GM18907 (cell line): ENCODE measurements at regions not wholly inside any gene's neighbourhood (a gene's known extent, or its start where the extent isn't known, plus 50 kb on each side); places are given as distances from the start of the nearest gene placed in this dataset.
"Not testable (repeated sequence)": the region's sequence is repeated elsewhere in the genome, so short reads cannot be mapped to it uniquely, and the experiment has no call there.

ENCODE experiments used
- ATAC-seq: cut with Tn5 transposase; IDR thresholded peaks from one replicate; pipeline ENCODE4 v1.9.1; 2021; ENCODE audit warnings: mild to moderate bottlenecking, moderate library complexity; ENCODE audit not compliant: unreplicated experiment

DNA sequence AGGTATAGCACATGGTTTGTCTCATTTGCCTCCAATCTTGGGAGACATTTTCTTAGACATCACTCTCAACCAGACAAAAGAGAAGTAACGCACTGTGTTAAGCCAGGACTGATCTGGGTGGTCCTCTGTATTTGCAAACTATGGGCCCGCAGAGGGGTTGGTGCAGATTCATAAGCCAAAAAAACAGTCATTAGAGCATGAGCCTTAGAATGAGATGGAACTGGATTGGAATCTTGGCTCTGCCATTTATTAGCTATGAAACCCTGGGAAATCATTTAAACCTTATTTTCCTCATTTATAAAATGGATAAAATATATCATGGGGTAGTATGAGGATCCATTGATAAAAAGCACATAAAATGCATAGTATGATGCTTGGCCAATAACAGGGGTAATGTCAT is 213.5 kb upstream of the APCDD1 start:
- no peak for ATAC-seq

DNA sequence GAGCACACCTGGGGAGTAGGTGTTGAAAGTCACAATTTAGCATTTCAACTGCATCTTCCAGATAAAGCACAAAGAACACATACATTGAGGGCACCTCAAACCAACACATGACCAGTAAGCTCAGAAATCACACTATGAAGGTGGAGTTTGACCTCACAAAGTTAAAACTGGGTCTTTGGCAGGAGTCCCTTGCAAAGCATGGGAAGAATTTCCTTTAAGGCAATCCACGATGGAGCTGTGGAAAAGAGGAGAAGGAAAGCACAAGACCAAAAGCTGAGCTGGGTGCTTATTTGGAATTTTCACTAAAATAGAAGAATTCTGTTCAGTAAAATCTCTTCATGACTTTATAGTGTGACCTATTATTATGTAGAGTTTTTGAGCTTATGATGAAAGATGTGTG is 212.9 kb upstream of the APCDD1 start:
- ATAC-seq, result no peak

DNA sequence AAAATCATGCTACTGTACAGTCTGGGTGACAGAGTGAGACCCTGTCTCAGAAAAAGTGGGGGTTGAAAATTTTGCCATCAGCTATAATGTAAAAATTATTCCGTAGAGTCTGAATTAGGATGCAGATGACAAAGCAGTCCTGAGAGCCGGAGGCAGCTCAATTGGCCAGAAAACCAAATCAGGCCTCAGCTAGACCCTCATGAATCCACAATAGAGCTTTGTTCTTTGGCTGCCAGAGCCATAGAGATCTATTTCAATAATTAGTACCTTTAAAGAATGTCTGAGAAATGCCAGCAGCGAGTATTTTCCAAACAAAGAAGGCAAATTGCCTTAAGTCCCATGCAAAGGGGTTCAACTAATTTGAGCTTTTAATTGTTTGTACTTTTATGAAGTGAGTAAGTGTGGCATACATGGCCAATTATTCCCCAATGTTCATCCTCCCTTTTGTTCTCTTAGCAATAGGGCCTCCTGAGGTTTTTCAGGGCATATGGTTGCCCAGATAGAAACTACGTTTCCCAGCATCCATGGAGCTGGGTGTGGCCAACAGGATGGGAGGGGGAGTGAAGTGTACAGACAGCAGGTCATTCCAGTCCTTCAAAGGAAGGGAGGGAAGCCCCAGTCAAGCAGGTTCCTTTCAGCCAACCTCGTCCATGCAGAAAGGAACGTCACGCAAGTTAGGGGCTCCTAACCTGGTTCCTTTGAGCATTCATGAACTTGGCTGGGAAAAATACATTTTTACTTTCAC is 211.3 kb upstream of the APCDD1 start:
- no peak for ATAC-seq

DNA sequence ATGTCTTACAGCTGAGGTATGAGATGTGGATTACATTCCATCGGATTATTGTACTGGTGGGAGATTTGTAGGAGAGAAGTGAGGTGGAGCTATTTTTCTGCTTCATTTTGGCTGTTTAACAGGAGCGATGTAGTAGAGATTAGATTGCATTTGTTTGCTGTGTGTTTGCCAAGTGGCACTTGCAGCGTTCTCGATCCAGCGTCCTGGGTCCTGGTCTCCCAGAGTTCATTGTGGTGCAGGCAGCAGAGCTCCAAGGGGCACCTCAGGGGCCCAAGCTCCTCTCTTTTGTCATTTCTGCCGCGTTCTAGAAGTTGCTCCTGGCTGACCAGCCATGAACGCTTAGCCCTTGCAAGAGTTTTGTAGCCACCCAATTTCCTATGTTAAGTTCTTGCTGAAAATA is 210.1 kb upstream of the APCDD1 start:
- ATAC-seq, result no peak

DNA sequence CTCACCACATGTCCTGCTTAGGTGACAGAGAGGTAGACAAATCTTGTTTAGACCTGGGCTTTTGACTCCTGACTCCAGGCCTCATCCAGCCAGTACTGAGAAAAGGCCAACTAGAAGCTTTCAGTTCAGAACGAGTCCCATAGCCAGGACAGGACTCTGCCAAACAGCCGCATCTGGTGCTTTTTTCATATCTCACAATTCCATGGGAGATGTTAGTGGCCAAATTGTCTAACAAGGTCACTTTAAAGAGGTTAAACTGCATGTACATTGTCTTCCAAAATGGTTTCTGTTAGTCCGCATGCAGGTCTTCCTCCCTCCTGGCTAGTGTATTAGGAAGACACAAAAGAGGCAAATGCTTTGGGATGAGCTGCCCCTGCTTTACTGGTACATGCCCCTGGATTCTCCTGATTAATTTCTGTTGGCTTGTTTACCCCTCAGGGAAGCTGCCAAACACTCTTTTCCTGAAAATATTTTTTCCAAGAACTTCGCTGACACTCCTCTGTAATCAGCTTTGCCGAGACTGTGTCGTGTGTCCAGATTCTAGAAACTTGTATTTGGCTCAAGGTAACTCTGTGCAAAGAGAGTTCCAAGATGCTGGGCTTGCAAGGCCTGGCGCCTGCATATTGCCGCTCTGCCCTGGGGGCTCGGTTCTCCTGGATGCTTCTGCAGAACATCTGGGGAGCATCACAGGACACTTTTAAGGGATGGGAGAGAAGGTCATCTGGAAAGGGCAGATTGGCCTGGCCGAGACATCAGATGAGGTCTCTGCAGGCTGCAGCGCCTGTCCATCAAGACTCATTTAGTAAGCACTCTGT is 209.2 kb upstream of the APCDD1 start:
- ATAC-seq, result no peak

GRCh38 chr18:10245846-10246175 is 208.6 kb upstream of the APCDD1 start:
- ATAC-seq, result no peak

DNA sequence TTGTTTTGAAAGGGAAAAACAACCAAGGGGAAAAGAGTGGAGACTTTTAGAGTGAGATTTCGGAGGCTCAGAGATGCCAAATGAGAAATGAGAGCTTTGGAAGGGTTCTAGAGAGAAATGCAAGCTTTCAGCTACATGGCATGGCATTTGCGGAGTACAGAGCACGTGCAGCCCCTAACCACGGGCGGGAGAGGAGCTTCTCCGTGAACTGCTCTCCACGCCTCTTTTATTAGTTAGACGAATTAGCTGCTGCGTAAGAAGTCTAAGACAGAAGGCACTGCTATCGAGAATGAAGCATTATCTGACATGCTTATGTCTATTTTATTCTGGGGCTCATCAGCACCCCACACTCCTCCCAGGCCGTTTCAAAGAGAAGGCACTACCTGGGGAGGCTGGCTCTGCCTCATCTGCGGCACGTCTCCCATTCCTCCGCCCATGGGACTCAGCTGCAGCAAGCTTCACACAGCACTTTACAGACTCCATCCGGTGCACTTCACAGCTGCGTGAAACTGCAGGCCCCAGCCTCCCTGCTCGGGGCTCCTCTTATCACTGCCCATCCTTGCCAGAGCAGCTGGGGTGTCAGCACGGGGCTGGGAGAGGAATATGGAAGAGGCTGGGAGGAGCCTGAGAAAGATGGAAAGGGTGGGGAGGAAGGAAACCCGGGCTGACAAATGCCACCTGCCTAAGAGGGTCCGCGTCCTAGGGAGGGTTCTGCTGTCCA is 207.3 kb upstream of the APCDD1 start:
- ATAC-seq, result no peak

GRCh38 chr18:10247742-10248082 is 206.7 kb upstream of the APCDD1 start:
- ATAC-seq, result no peak

DNA sequence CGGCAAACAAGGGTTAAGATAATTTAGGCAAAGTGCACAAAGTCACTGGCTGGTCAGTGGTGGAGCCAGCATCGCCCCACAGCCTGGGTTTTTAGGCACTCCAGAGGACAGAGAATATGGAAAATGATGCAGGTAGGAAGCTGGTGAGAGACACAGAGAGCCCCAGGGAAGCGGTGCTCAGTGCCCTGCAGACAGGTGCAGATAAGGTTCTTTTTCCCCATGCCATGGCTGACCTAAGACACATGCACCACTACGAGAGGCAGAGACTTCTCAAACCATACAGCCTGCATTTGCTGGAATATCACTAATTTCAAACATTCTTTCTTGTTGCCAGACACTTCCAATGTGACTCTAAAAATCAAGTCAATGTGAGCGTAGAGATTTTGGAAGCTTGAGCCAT is 205.7 kb upstream of the APCDD1 start:
- ATAC-seq, result no peak

GRCh38 chr18:10249270-10249669 is 205.2 kb upstream of the APCDD1 start:
- no peak for ATAC-seq

GRCh38 chr18:10249801-10250200 is 204.6 kb upstream of the APCDD1 start:
- no peak for ATAC-seq

DNA sequence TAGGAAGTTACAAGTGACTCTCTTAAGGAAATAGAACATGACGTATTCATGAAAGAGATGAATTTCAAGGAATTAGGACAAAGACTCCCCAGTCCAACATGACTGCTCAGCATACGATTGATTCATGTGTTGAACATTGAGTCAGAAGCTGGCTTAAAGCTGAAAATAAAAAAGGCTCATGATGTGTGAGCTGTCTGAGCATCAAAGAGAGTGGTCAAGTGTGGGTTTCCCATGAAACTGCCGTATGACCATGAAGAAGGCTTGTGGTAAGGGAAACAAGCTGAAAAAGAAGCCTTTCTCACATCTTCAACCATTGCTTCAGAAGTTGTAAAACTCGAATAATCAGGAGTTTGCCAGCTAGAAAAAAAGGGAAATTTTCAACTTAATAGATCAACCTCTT is 201.9 kb upstream of the APCDD1 start:
- no peak for ATAC-seq

- ATAC-seq, result no peak
These were observed 201.3 kb upstream of the APCDD1 start for GRCh38 chr18:10252952-10253705.

DNA sequence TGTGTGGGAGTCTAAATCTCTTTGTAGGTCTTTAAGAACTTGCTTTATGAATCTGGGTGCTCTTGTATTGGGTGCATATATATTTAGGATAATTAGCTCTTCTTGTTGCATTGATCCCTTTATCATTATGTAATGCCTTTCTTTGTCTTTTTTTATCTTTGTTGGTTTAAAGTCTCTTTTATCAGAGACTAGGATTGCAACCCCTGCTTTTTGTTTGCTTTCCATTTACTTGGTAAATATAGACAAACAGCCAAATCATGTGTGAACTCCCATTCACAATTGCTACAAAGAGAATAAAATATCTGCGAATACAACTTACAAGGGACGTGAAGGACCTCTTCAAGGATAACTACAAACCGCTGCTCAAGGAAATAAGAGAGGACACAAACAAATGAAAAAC is 198.2 kb upstream of the APCDD1 start:
- ATAC-seq, result not testable (repeated sequence)

DNA sequence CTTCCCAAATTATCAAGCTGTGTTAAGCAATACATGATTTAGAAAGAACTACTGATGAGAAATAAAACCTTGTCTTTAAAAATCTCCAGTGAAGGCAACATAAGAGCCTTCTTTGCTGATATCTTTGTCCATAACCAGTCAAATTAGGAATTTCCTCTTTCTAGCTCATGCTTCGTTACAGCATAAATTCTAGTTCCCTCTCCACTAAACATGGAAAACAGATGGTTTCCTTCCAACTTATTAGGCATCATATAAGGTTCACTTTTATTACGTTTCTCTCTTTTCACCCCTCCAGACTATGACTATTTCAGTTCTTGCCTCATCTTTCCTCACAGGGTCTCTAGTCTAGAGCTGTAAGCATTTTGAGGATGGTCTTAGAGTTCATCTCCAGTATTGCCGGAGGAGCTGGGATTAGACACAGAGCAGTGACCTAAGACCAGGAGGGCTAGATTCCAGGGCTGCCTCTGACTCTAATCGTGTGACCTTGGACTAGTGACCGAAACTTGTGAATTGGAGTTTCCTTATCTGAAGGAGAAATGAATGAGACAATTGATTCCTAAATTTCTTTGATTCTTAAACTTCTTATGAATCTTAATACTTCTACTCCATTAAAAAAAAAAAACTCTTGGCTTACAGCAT is 195.5 kb upstream of the APCDD1 start:
- no peak for ATAC-seq

- ATAC-seq, result no peak
These were observed 194.5 kb upstream of the APCDD1 start for GRCh38 chr18:10259901-10260300.

GRCh38 chr18:10261344-10262276 is 192.8 kb upstream of the APCDD1 start:
- ATAC-seq, result no peak

- ATAC-seq, result no peak
These were observed 191.9 kb upstream of the APCDD1 start for GRCh38 chr18:10262566-10262965.

DNA sequence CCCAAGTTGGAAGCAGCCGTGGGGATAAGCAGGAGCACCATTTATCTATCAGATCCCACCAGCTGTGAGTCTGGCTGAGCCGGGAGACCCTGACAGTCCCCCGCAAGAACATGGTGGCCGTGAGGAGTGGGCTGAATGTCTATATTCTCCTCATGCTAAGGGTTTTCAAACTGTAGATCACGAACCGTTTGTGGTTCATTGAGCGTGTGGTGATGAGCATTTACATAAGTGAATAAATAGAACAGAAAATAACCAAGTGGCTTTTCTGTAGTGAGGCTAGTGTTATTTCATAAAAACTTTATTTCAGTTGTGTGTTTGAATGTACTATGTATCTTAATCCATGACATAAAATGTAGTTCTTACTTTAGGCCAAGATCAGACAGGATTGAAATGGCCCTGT is 190.2 kb upstream of the APCDD1 start:
- ATAC-seq, result no peak
